Glutamatergic neuron (in vitro differentiated cells): ENCODE measurements at regions not wholly inside any gene's neighbourhood (a gene's known extent, or its start where the extent isn't known, plus 50 kb on each side); places are given as distances from the start of the nearest gene placed in this dataset.

Experiments used
- DNase-seq: peaks from one replicate; pipeline ENCODE4 v3.0.0; 2022
- H3K27ac Mint-ChIP-seq: one replicate; pipeline ENCODE4 v1.8.0; 2020; ENCODE audit warnings: mild to moderate bottlenecking, mixed read lengths, inconsistent platforms; ENCODE audit not compliant: unreplicated experiment
- H3K27me3 Mint-ChIP-seq: one replicate; pipeline ENCODE4 v1.8.0; 2020; ENCODE audit warnings: mild to moderate bottlenecking, moderate library complexity, mixed read lengths, inconsistent platforms; ENCODE audit not compliant: unreplicated experiment
- H3K36me3 Mint-ChIP-seq: one replicate; pipeline ENCODE4 v1.8.0; 2020; ENCODE audit warnings: mild to moderate bottlenecking, mixed read lengths, inconsistent platforms; ENCODE audit not compliant: unreplicated experiment
- H3K4me1 Mint-ChIP-seq: one replicate; pipeline ENCODE4 v1.8.0; 2020; ENCODE audit warnings: mild to moderate bottlenecking, low read depth, mixed read lengths, inconsistent platforms; ENCODE audit not compliant: unreplicated experiment
- H3K4me3 Mint-ChIP-seq: one replicate; pipeline ENCODE4 v1.8.0; 2020; ENCODE audit warnings: mild to moderate bottlenecking, mixed read lengths, inconsistent platforms; ENCODE audit not compliant: unreplicated experiment
- H3K9me3 Mint-ChIP-seq: one replicate; pipeline ENCODE4 v1.8.0; 2020; ENCODE audit warnings: mild to moderate bottlenecking, moderate library complexity, mixed read lengths, inconsistent platforms; ENCODE audit not compliant: unreplicated experiment
- CTCF ChIP-seq: fragments of 200-600 bp; sonication (generic); IDR thresholded peaks from one replicate; pipeline ENCODE4 v1.5.0; 2021; ENCODE audit not compliant: partially characterized antibody, unreplicated experiment

GRCh38 chrX:134713618-134714107 is 55.4 kb upstream of the PLAC1 start:
- Mint-ChIP-seq H3K4me3 (no peak overlapping the region), H3K27me3 (no peaks in the 10 kb centered on the region), H3K9me3 (no peaks in the 10 kb centered on the region), H3K36me3 (no peaks in the 10 kb centered on the region), H3K4me1 (peaks cover 18% of the 10 kb centered on the region), H3K27ac (no peak overlapping the region)
- DNase-seq, result no peak
- no peak for TF ChIP-seq CTCF

GRCh38 chrX:134712272-134712671 is 54.0 kb upstream of the PLAC1 start:
- DNase-seq, result no peak
- H3K27ac Mint-ChIP-seq, result no peak overlapping the region
- no peak for TF ChIP-seq CTCF
- H3K36me3 Mint-ChIP-seq, result no peaks in the 10 kb centered on the region
- H3K27me3 Mint-ChIP-seq, result no peaks in the 10 kb centered on the region
- no peak overlapping the region for H3K4me3 Mint-ChIP-seq
- no peaks in the 10 kb centered on the region for H3K9me3 Mint-ChIP-seq
- H3K4me1 Mint-ChIP-seq, result peaks cover 18% of the 10 kb centered on the region

- Mint-ChIP-seq H3K4me1 (peaks cover 18% of the 10 kb centered on the region), H3K36me3 (no peaks in the 10 kb centered on the region), H3K9me3 (no peaks in the 10 kb centered on the region), H3K4me3 (no peak overlapping the region), H3K27me3 (no peaks in the 10 kb centered on the region), H3K27ac (no peak overlapping the region)
- no peak for TF ChIP-seq CTCF
- DNase-seq, result no peak
Observed at GRCh38 chrX:134711135-134711921, 53.1 kb upstream of the PLAC1 start.
